GM18505 (cell line): ENCODE measurements at regions not wholly inside any gene's neighbourhood (a gene's known extent, or its start where the extent isn't known, plus 50 kb on each side); places are given as distances from the start of the nearest gene placed in this dataset.

Source experiments
- ATAC-seq: cut with Tn5 transposase; IDR thresholded peaks from one replicate; pipeline ENCODE4 v1.9.1; 2021; ENCODE audit not compliant: unreplicated experiment
- POLR2A ChIP-seq: IDR thresholded peaks from 4 replicates; pipeline ENCODE4 v1.6.1; 2011; ENCODE audit warnings: borderline replicate concordance; ENCODE audit not compliant: insufficient read depth, insufficient read length; ENCODE audit errors: extremely low read depth

- no peak for TF ChIP-seq POLR2A
- ATAC-seq = no peak
These were observed 213.7 kb upstream of the ZIC3 start for GRCh38 chrX:137352101-137352660.

DNA sequence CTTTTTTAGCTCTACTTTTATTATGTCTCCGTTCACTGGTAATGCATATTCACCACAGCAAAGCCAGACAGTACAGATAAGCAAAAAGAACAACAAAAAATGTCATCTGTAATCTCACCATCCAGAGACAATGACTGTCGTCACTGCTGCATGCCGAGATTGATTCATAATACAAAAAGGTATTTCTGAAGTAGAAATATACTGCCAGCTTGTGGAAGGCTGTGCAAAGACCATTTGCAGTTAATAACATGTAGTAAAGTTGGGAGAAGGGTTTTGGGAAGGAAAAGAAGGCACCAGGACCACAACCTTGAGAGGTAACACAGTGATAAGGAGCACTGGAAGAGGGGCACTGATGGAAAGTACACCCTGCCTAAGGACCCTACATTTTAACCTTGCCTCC, 223.0 kb upstream of the ZIC3 start:
- no peak for TF ChIP-seq POLR2A
- ATAC-seq = no peak

- no peak for ATAC-seq
- no peak for TF ChIP-seq POLR2A
These were observed 252.3 kb upstream of the ZIC3 start for GRCh38 chrX:137313627-137314026.

DNA sequence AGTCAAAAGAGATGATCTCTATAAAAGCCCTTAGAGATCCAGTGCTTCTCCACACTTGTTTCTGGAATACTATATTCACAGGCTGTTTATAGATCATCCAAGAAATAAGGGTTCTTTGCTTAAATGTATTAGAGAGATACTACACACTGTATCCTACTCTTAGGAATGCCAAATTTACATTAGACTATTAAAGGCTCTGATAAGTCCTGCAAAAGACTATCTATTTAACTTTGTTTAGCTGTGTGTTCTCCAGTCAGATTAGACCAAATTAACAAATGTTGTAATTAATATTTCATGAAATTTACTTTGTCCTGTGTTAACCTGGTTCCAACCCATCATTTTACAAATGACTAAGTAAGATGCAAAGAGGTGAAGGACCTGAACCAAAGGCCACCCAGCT, 260.5 kb upstream of the ZIC3 start:
- TF ChIP-seq POLR2A = no peak
- ATAC-seq = no peak

DNA sequence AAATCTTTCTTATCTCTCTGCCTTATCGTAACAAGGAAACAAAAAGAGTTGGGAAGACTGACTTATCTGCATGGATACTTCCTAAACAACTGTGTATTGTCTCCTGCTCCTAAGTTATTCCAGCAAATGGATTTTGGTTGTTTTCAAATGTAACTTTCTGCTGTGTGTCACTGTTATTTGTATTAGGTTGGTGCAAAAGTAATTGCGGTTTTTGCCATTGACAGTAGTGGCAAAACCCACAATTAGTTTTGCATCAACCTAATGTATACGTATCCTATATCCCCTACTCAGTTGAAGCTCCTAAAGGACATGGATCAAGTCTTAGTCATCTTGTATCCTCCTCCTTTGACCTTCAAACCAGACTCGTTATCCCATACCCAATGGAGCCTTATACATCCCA, 263.4 kb upstream of the GPR101 start:
- no peak for TF ChIP-seq POLR2A
- no peak for ATAC-seq

DNA sequence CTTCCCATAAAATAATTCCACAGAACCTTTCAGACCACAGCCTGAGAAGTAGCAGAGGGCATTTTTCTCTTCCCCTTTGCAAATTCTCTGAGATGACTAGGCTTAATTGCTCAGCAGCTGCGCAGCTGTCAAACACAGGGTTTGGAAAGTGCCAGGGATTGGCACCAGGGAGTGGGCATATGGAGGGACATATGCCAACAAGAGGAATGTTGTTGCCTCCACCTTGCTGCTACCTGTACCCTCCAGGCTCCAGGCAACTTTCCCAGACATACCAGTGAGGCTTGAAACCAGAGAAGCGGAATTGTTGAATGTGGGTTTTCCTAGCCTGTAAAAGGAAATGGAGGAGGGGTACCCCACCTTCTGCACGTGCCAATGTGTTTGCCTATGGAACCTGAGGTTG, 256.2 kb upstream of the GPR101 start:
- no peak for ATAC-seq
- TF ChIP-seq POLR2A = no peak

- no peak for TF ChIP-seq POLR2A
- no peak for ATAC-seq
These were observed 253.4 kb upstream of the GPR101 start for GRCh38 chrX:137287191-137287590.

DNA sequence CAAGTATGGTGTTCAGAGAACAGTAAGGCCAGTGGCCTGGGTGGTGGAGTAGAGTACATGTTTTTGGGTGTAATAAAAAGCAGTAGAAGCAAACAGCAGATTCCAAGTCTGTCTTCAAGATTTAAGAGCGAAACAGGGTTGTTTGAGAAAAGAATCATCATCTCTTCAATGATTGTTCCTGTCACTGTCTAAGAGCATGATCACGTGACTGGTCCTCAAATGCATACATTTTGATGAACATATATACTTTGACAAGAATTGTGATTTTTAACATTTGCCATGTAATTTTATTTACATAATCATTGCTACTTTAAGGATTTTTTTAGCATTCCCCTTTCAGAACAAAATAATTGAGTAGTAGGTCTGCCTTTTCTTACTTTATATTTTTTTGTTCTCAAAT, 252.6 kb upstream of the GPR101 start:
- ATAC-seq = no peak
- no peak for TF ChIP-seq POLR2A

- ATAC-seq = no peak
- no peak for TF ChIP-seq POLR2A
These were observed 245.0 kb upstream of the GPR101 start for GRCh38 chrX:137278825-137279224.

- TF ChIP-seq POLR2A = no peak
- ATAC-seq = no peak
These were observed 229.6 kb upstream of the GPR101 start for GRCh38 chrX:137263374-137263773.

- ATAC-seq = no peak
- TF ChIP-seq POLR2A = no peak
These were observed 211.4 kb upstream of the GPR101 start for GRCh38 chrX:137245183-137245582.

GRCh38 chrX:137236837-137237236, 203.0 kb upstream of the GPR101 start:
- no peak for TF ChIP-seq POLR2A
- no peak for ATAC-seq

DNA sequence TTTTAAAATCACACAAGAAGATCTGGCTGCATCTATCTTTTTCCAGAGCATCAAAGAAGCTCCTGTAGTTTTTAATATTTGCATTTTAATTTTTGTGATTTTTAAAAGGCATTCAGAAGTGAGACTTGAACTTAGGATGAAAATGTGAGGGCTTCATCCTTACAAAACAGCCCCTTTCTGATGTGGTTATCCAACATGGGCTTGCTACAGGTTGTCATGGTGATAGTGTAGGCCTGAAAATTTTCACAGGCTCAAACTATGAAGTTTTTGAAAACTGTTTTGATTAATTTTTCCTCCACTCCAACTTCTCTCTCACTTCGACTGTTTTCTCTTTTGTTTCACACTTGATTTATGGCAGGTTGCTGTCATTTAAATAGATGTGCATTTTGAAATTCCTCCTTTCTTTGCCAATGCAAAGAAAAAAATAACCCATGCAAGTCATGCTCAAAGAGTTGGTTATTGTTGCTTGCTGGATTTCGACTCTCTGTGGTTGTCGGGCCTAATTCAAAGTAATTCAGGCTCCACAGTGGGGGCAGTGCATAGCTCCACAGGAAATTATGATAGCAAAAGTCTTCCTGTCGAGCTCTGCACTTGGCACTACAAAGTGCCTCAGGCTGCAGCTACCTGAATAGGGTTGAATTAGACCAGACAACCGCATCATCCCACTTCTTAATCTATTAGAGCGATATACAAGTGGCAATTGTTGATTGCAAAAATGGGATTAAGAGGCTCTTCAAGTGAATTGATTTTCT, 201.0 kb upstream of the GPR101 start:
- no peak for ATAC-seq
- no peak for TF ChIP-seq POLR2A

DNA sequence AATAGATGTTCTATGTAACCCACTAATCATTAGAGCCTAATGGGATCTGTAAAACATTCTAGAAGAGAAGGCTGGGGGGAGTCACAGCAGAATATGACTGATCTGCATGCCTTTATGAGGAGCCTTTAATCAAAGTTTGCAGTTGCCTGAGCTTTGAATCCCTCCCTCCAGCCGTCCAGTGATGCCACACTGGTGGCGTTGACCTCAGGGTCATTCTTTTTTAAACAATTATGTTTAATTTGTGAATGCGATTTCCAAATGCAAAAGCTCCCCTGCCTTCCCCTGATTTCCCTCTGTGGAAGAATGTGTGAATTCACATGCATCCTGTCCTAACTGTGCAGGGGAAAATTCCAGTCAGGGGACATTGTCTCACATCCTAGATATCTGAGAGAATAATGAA, 199.7 kb upstream of the GPR101 start:
- ATAC-seq = no peak
- no peak for TF ChIP-seq POLR2A
